ENCODE measurements at regions not wholly inside any gene's neighbourhood (a gene's known extent, or its start where the extent isn't known, plus 50 kb on each side); places are given as distances from the start of the nearest gene placed in this dataset.

- TF ChIP-seq CTCF (IDR thresholded peaks at IDR 0.05; ENCODE audit: borderline replicate concordance, insufficient read depth, low read depth, low read length), result no peak
- H3K4me3 ChIP-seq (ENCODE audit: low read depth, low read length), result no peak overlapping the region
Observed at GRCh38 chr7:34451183-34451582, 206.8 kb upstream of the NPSR1 start.

- no peak overlapping the region for H3K4me3 ChIP-seq (ENCODE audit: low read depth, low read length)
Observed at GRCh38 chr7:34451923-34452322, 206.1 kb upstream of the NPSR1 start.

GRCh38 chr7:34452363-34452762 lies 205.7 kb upstream of the NPSR1 start:
- TF ChIP-seq CTCF (IDR thresholded peaks at IDR 0.05; ENCODE audit: borderline replicate concordance, insufficient read depth, low read depth, low read length), result no peak
- no peak overlapping the region for H3K4me3 ChIP-seq (ENCODE audit: low read depth, low read length)

More at GRCh38 chr7:34451923-34452322, 206.1 kb upstream of the NPSR1 start:
- no peak for TF ChIP-seq CTCF (IDR thresholded peaks at IDR 0.05; ENCODE audit: borderline replicate concordance, insufficient read depth, low read depth, low read length)

GRCh38 chr7:34453150-34453549 lies 204.9 kb upstream of the NPSR1 start:
- TF ChIP-seq CTCF (IDR thresholded peaks at IDR 0.05; ENCODE audit: borderline replicate concordance, insufficient read depth, low read depth, low read length), result no peak

GRCh38 chr7:34454381-34454780 lies 203.6 kb upstream of the NPSR1 start:
- no peak overlapping the region for H3K4me3 ChIP-seq (ENCODE audit: low read depth, low read length)
- TF ChIP-seq CTCF (IDR thresholded peaks at IDR 0.05; ENCODE audit: borderline replicate concordance, insufficient read depth, low read depth, low read length), result no peak

More at GRCh38 chr7:34453150-34453549, 204.9 kb upstream of the NPSR1 start:
- H3K4me3 ChIP-seq (ENCODE audit: low read depth, low read length), result no peak overlapping the region

- TF ChIP-seq CTCF (IDR thresholded peaks at IDR 0.05; ENCODE audit: borderline replicate concordance, insufficient read depth, low read depth, low read length), result no peak
- no peak overlapping the region for H3K4me3 ChIP-seq (ENCODE audit: low read depth, low read length)
Observed at GRCh38 chr7:34457329-34457728, 200.7 kb upstream of the NPSR1 start.

GRCh38 chr7:34463830-34464229 lies 194.2 kb upstream of the NPSR1 start:
- TF ChIP-seq CTCF (IDR thresholded peaks at IDR 0.05; ENCODE audit: borderline replicate concordance, insufficient read depth, low read depth, low read length), result no peak
- no peak overlapping the region for H3K4me3 ChIP-seq (ENCODE audit: low read depth, low read length)
